HepG2 (cell line): ENCODE measurements at regions not wholly inside any gene's neighbourhood (a gene's known extent, or its start where the extent isn't known, plus 50 kb on each side); places are given as distances from the start of the nearest gene placed in this dataset.

ENCODE experiments used
- CBFB ChIP-seq: sonication (generic); formaldehyde crosslinking; IDR thresholded peaks from 2 replicates; pipeline ENCODE4 v1.4.0; 2020; ENCODE audit warnings: missing genetic modification reagents
- FOSL1 ChIP-seq: sonication (generic); formaldehyde crosslinking; IDR thresholded peaks from 2 replicates; pipeline ENCODE4 v1.9.0; 2021; ENCODE audit warnings: missing genetic modification reagents, borderline replicate concordance
- HHEX ChIP-seq: IDR thresholded peaks from 2 replicates; pipeline ENCODE4 v1.6.1; 2016; ENCODE audit warnings: control low read depth
- KLF13 ChIP-seq: sonication (generic); formaldehyde crosslinking; IDR thresholded peaks from 2 replicates; pipeline ENCODE4 v1.4.0; 2020; ENCODE audit warnings: mild to moderate bottlenecking, missing genetic modification reagents
- MNT ChIP-seq: fragments of 450-650 bp; IDR thresholded peaks from 2 replicates; pipeline ENCODE4 v1.6.1; 2016
- PLSCR1 ChIP-seq: sonication (generic); formaldehyde crosslinking; IDR thresholded peaks from 2 replicates; pipeline ENCODE4 v1.5.0; 2020; ENCODE audit warnings: missing genetic modification reagents, mild to moderate bottlenecking, borderline replicate concordance
- POLR2AphosphoS2 ChIP-seq: IDR thresholded peaks from 2 replicates; pipeline ENCODE4 v1.6.1; 2011; ENCODE audit warnings: low read depth, low read length, improper control_type of control experiment
- PRDM15 ChIP-seq: sonication (generic); formaldehyde crosslinking; IDR thresholded peaks from 2 replicates; pipeline ENCODE4 v1.4.0; 2020; ENCODE audit warnings: missing genetic modification reagents
- RNF219 ChIP-seq: sonication (generic); formaldehyde crosslinking; IDR thresholded peaks from 2 replicates; pipeline ENCODE4 v1.5.0; 2020; ENCODE audit warnings: mild to moderate bottlenecking, missing genetic modification reagents
- THRA ChIP-seq: sonication (generic); formaldehyde crosslinking; IDR thresholded peaks from 2 replicates; pipeline ENCODE4 v1.4.0; 2020; ENCODE audit warnings: missing genetic modification reagents, borderline replicate concordance
- ZBTB1 ChIP-seq: sonication (generic); formaldehyde crosslinking; IDR thresholded peaks from 2 replicates; pipeline ENCODE4 v1.4.0; 2020; ENCODE audit warnings: missing genetic modification reagents, borderline replicate concordance
- ZBTB38 ChIP-seq: sonication (generic); formaldehyde crosslinking; IDR thresholded peaks from 2 replicates; pipeline ENCODE4 v1.5.1; 2020; ENCODE audit warnings: mild to moderate bottlenecking, missing genetic modification reagents
- ZMYM3 ChIP-seq: sonication (generic); formaldehyde crosslinking; IDR thresholded peaks from 2 replicates; pipeline ENCODE4 v1.5.1; 2020; ENCODE audit warnings: mild to moderate bottlenecking, missing genetic modification reagents
- ZNF230 ChIP-seq: sonication (generic); formaldehyde crosslinking; IDR thresholded peaks from 2 replicates; pipeline ENCODE4 v1.4.0; 2020; ENCODE audit warnings: mild to moderate bottlenecking, missing genetic modification reagents
- ZNF383 ChIP-seq: sonication (generic); formaldehyde crosslinking; IDR thresholded peaks from 2 replicates; pipeline ENCODE4 v1.4.0; 2020; ENCODE audit warnings: missing genetic modification reagents, mild to moderate bottlenecking, borderline replicate concordance
- ZNF530 ChIP-seq: sonication (generic); formaldehyde crosslinking; IDR thresholded peaks from 2 replicates; pipeline ENCODE4 v1.5.0; 2020; ENCODE audit warnings: low read depth, mild to moderate bottlenecking, missing genetic modification reagents
- ZNF580 ChIP-seq: IDR thresholded peaks from 2 replicates; pipeline ENCODE4 v1.6.1; 2016; ENCODE audit warnings: low read depth, borderline replicate concordance

GRCh38 chr16:80407265-80407987, 133.4 kb upstream of the DYNLRB2 start (continued):
- TF ChIP-seq ZNF530 (CRISPR knock-in tag) (no peak), PRDM15 (CRISPR knock-in tag) (no peak), ZBTB38 (CRISPR knock-in tag) (0 out of 2 replicates have a peak, but pooled peaks have one; percentile 43), RNF219 (no peak), CBFB (no peak; the same call in 1 of the 2 replicates), ZMYM3 (CRISPR knock-in tag) (peak; percentile 9; the same call in 1 of the 2 replicates), ZNF580 (0 out of 2 replicates have a peak, but pooled peaks have one; percentile 31), ZBTB1 (no peak), POLR2AphosphoS2 (no peak), MNT (no peak), ZNF230 (CRISPR knock-in tag) (peak; percentile 46; the same call in 1 of the 2 replicates), PLSCR1 (CRISPR knock-in tag) (no peak), ZNF383 (CRISPR knock-in tag) (no peak), FOSL1 (CRISPR knock-in tag) (no peak), THRA (CRISPR knock-in tag) (peak; percentile 45; the same call in 1 of the 2 replicates), HHEX (CRISPR knock-in tag) (peak; percentile 86), KLF13 (CRISPR knock-in tag) (no peak)
